Stimulated activated CD4-positive, alpha-beta T cell treated with anti-CD3 and anti-CD28 coated beads, TNF-alpha, amount 100 ng/mL, for 24 hours (primary cell): ENCODE measurements at regions not wholly inside any gene's neighbourhood (a gene's known extent, or its start where the extent isn't known, plus 50 kb on each side); places are given as distances from the start of the nearest gene placed in this dataset.
"Not testable (repeated sequence)": the region's sequence is repeated elsewhere in the genome, so short reads cannot be mapped to it uniquely, and the experiment has no call there.

ENCODE experiments used
- DNase-seq, 3 experiments: peaks; one replicate each; pipeline ENCODE4 v3.0.0-alpha.2; 2020; ENCODE audit warnings: low read depth in 3 of 3

GRCh38 chr4:181085557-181085956 is 1157.6 kb upstream of the TENM3 start:
- DNase-seq: no peak

- DNase-seq: no peak
Observed at GRCh38 chr4:181105487-181105886, 1137.7 kb upstream of the TENM3 start.

GRCh38 chr4:181106398-181106797 is 1136.8 kb upstream of the TENM3 start:
- no peak for DNase-seq

GRCh38 chr4:181108237-181108636 is 1135.0 kb upstream of the TENM3 start:
- DNase-seq: no peak

GRCh38 chr4:181119186-181119585 is 1124.0 kb upstream of the TENM3 start:
- DNase-seq: no peak

- no peak for DNase-seq
Observed at GRCh38 chr4:181121733-181122132, 1121.5 kb upstream of the TENM3 start.

GRCh38 chr4:181127171-181127570 is 1116.0 kb upstream of the TENM3 start:
- no peak for DNase-seq

- DNase-seq: not testable (repeated sequence)
Observed at GRCh38 chr4:181130317-181130716, 1112.9 kb upstream of the TENM3 start.

- no peak for DNase-seq
Observed at GRCh38 chr4:181137351-181137750, 1105.9 kb upstream of the TENM3 start.

- DNase-seq: no peak
Observed at GRCh38 chr4:181138116-181138515, 1105.1 kb upstream of the TENM3 start.

- no peak for DNase-seq
Observed at GRCh38 chr4:181140037-181140603, 1103.1 kb upstream of the TENM3 start.

GRCh38 chr4:181143250-181143854 is 1099.8 kb upstream of the TENM3 start:
- DNase-seq: peak; percentile 25 to 66 (median 32)

GRCh38 chr4:181146051-181146450 is 1097.2 kb upstream of the TENM3 start:
- no peak for DNase-seq

GRCh38 chr4:181147416-181147951 is 1095.7 kb upstream of the TENM3 start:
- no peak for DNase-seq

- DNase-seq: no peak
Observed at GRCh38 chr4:181148470-181148869, 1094.7 kb upstream of the TENM3 start.

- DNase-seq: no peak
Observed at GRCh38 chr4:181150191-181150590, 1093.0 kb upstream of the TENM3 start.

GRCh38 chr4:181151856-181152255 is 1091.3 kb upstream of the TENM3 start:
- DNase-seq: no peak

- DNase-seq: no peak
Observed at GRCh38 chr4:181157647-181158046, 1085.6 kb upstream of the TENM3 start.

- DNase-seq: no peak
Observed at GRCh38 chr4:181158971-181159370, 1084.2 kb upstream of the TENM3 start.

- no peak for DNase-seq
Observed at GRCh38 chr4:181161669-181162068, 1081.5 kb upstream of the TENM3 start.

- no peak for DNase-seq
Observed at GRCh38 chr4:181162266-181162665, 1080.9 kb upstream of the TENM3 start.

- DNase-seq: no peak
Observed at GRCh38 chr4:181162676-181163075, 1080.5 kb upstream of the TENM3 start.

- DNase-seq: no peak
Observed at GRCh38 chr4:181166742-181167399, 1076.3 kb upstream of the TENM3 start.
